GM18867 (cell line): ENCODE measurements at regions not wholly inside any gene's neighbourhood (a gene's known extent, or its start where the extent isn't known, plus 50 kb on each side); places are given as distances from the start of the nearest gene placed in this dataset.
"Not testable (repeated sequence)": the region's sequence is repeated elsewhere in the genome, so short reads cannot be mapped to it uniquely, and the experiment has no call there.

Experiments
- ATAC-seq: cut with Tn5 transposase; IDR thresholded peaks from one replicate; pipeline ENCODE4 v1.9.1; 2021; ENCODE audit warnings: mild to moderate bottlenecking, moderate library complexity; ENCODE audit not compliant: unreplicated experiment

- ATAC-seq = no peak
Measured at GRCh38 chr20:48531505-48531904, 296.3 kb downstream of the PREX1 start.

GRCh38 chr20:48530957-48531356, 296.8 kb downstream of the PREX1 start:
- ATAC-seq = no peak

- ATAC-seq = no peak
Measured at GRCh38 chr20:48528346-48528745, 299.5 kb downstream of the PREX1 start.

- ATAC-seq = no peak
Measured at GRCh38 chr20:48527771-48528170, 300.0 kb downstream of the PREX1 start.

- ATAC-seq = no peak
Measured at GRCh38 chr20:48526936-48527335, 300.9 kb downstream of the PREX1 start.

GRCh38 chr20:48525400-48525799, 302.4 kb downstream of the PREX1 start:
- no peak for ATAC-seq

- ATAC-seq = no peak
Measured at GRCh38 chr20:48524582-48524981, 303.2 kb downstream of the PREX1 start.

- no peak for ATAC-seq
Measured at GRCh38 chr20:48523191-48523995, 304.4 kb downstream of the PREX1 start.

- no peak for ATAC-seq
Measured at GRCh38 chr20:48521121-48521520, 306.7 kb downstream of the PREX1 start.

GRCh38 chr20:48516196-48516595, 311.6 kb downstream of the PREX1 start:
- not testable (repeated sequence) for ATAC-seq

- ATAC-seq = not testable (repeated sequence)
Measured at GRCh38 chr20:48514577-48514976, 313.2 kb downstream of the PREX1 start.

GRCh38 chr20:48512539-48512938, 315.3 kb downstream of the PREX1 start:
- ATAC-seq = not testable (repeated sequence)

- not testable (repeated sequence) for ATAC-seq
Measured at GRCh38 chr20:48505066-48505465, 322.7 kb downstream of the PREX1 start.

- ATAC-seq = no peak
Measured at GRCh38 chr20:48503166-48503815, 324.5 kb downstream of the PREX1 start.

GRCh38 chr20:48502758-48503157, 325.0 kb downstream of the PREX1 start:
- ATAC-seq = no peak

- ATAC-seq = no peak
Measured at GRCh38 chr20:48502016-48502415, 325.8 kb downstream of the PREX1 start.

GRCh38 chr20:48500900-48501299, 326.9 kb downstream of the PREX1 start:
- not testable (repeated sequence) for ATAC-seq

GRCh38 chr20:48498939-48499338, 328.9 kb downstream of the PREX1 start:
- not testable (repeated sequence) for ATAC-seq

- not testable (repeated sequence) for ATAC-seq
Measured at GRCh38 chr20:48498125-48498524, 329.7 kb downstream of the PREX1 start.

GRCh38 chr20:48493966-48494365, 333.8 kb downstream of the PREX1 start:
- ATAC-seq = no peak

- not testable (repeated sequence) for ATAC-seq
Measured at GRCh38 chr20:48493331-48493730, 334.5 kb downstream of the PREX1 start.

- ATAC-seq = no peak
Measured at GRCh38 chr20:48492715-48493070, 335.1 kb downstream of the PREX1 start.
